Body of pancreas (tissue), 4 donors: ENCODE measurements at regions not wholly inside any gene's neighbourhood (a gene's known extent, or its start where the extent isn't known, plus 50 kb on each side); places are given as distances from the start of the nearest gene placed in this dataset.
A peak's percentile ranks its signal among the peaks of the same experiment; 100 is the strongest.

Experiments used
- ATAC-seq: fragments of 150-250 bp; one replicate; pipeline ENCODE4 v1.9.1; 2016
- DNase-seq, 4 donors: peaks; one replicate each; pipeline ENCODE4 v3.0.0-alpha.2; 2019
- H3K27ac ChIP-seq, 4 donors: fragments of 200-600 bp; sonication (generic); 1 replicate in 3 of 4; 2 replicates in 1 of 4; pipeline versions ENCODE4 v1.5.1 to v1.6.1; 2016 to 2019; ENCODE audit warnings: mild to moderate bottlenecking in 1 of 4, mixed read lengths in 1 of 4, moderate library complexity in 1 of 4
- H3K27me3 ChIP-seq, 2 donors: fragments of 200-600 bp; sonication (generic); one replicate each; pipeline ENCODE4 v1.6.0; 2016; ENCODE audit warnings: mild to moderate bottlenecking in 1 of 2
- H3K36me3 ChIP-seq, 2 donors: fragments of 200-600 bp; sonication (generic); replicated peaks in 1 of 2; 2 replicates each; pipeline ENCODE4 v1.5.1; 2016; ENCODE audit warnings: low read depth in 2 of 2; ENCODE audit not compliant: insufficient read depth in 1 of 2
- H3K4me1 ChIP-seq: fragments of 200-600 bp; sonication (generic); one replicate; pipeline ENCODE4 v1.6.0; 2016
- H3K4me3 ChIP-seq, 2 donors: fragments of 200-600 bp; sonication (generic); 1 replicate in 1 of 2; 2 replicates in 1 of 2; pipeline ENCODE4 v1.5.1; 2016 to 2019
- H3K9me3 ChIP-seq, 3 donors: fragments of 200-600 bp; sonication (generic); 1 replicate in 2 of 3; 2 replicates in 1 of 3; pipeline ENCODE4 v1.5.1; 2016
- CTCF ChIP-seq, 7 experiments: fragments of 450-650 bp in 4 of 7; fragments of 200-600 bp in 3 of 7; sonication (generic) in 3 of 7; IDR thresholded peaks; one replicate each; pipeline ENCODE4 v1.5.1; 2016 to 2019; ENCODE audit warnings: antibody characterized with exemption in 7 of 7
- POLR2A ChIP-seq, 3 donors: fragments of 450-650 bp; IDR thresholded peaks; one replicate each; pipeline ENCODE4 v1.6.1; 2016; ENCODE audit warnings: antibody characterized with exemption in 3 of 3, mild to moderate bottlenecking in 2 of 3
- WGBS, 2 donors: methylation state at CpG; one replicate each; pipeline ENCODE4 v1.1.5; 2017; 5-methylcytosine and 5-hydroxymethylcytosine counted together
- intact Hi-C: fragments of 100-400 bp; cut with DNase I; formaldehyde crosslinking; loops from one replicate; pipeline ENCODE4 v1.15.1; 2023

GRCh38 chr2:191483117-191483516 is 194.8 kb upstream of the NABP1 start:
- WGBS, 2 donors: 61 to 62% methylated on average over 3 of the region's 3 CpGs
- H3K4me1 ChIP-seq: peaks cover 25% of the 10 kb centered on the region
- ATAC-seq: no peak

GRCh38 chr2:191486584-191487320 is 191.2 kb upstream of the NABP1 start:
- peak; percentile 52 for ATAC-seq
- Histone ChIP-seq H3K27ac (no peak overlapping the region), H3K4me3 (no peak overlapping the region), H3K4me1 (peaks cover 23% of the 10 kb centered on the region), H3K36me3 (no peaks in the 10 kb centered on the region), H3K9me3 (no peaks in the 10 kb centered on the region), H3K27me3 (no peaks in the 10 kb centered on the region)
- 74 to 78% methylated on average over 3 of the region's 3 CpGs for WGBS, 2 donors
- intact Hi-C loops: no loop called here
- peak in 2 of 4 donors; percentile 45 to 51 for DNase-seq
- TF ChIP-seq POLR2A (IDR thresholded peaks at IDR 0.05) (no peak), CTCF (IDR thresholded peaks at IDR 0.05) (no peak)

More at GRCh38 chr2:191483117-191483516, 194.8 kb upstream of the NABP1 start:
- no peak overlapping the region for H3K27ac ChIP-seq
- no peak for TF ChIP-seq POLR2A (IDR thresholded peaks at IDR 0.05)
- TF ChIP-seq CTCF (IDR thresholded peaks at IDR 0.05): no peak
- no peak overlapping the region for H3K4me3 ChIP-seq
- intact Hi-C loops: no loop called here
- DNase-seq: no peak
- H3K36me3 ChIP-seq: no peaks in the 10 kb centered on the region
- H3K27me3 ChIP-seq: no peaks in the 10 kb centered on the region
- H3K9me3 ChIP-seq: no peaks in the 10 kb centered on the region

- intact Hi-C loops: no loop called here
- ATAC-seq: peak; percentile 79
- Histone ChIP-seq H3K36me3 (no peaks in the 10 kb centered on the region), H3K4me3 (no peak overlapping the region), H3K27ac (peak overlapping the region in 1 of 4 donors; percentile 7), H3K9me3 (no peaks in the 10 kb centered on the region), H3K27me3 (no peaks in the 10 kb centered on the region), H3K4me1 (peaks cover 23% of the 10 kb centered on the region)
- TF ChIP-seq CTCF (IDR thresholded peaks at IDR 0.05) (no peak), POLR2A (IDR thresholded peaks at IDR 0.05) (no peak)
- 45 to 62% methylated on average over 7 of the region's 7 CpGs for WGBS, 2 donors
- peak in 2 of 4 donors; percentile 29 to 40 for DNase-seq
These were observed 189.8 kb upstream of the NABP1 start for GRCh38 chr2:191488135-191488534.

GRCh38 chr2:191489177-191489576 is 188.8 kb upstream of the NABP1 start:
- ATAC-seq: peak; percentile 36

More at GRCh38 chr2:191489177-191489576, 188.8 kb upstream of the NABP1 start:
- Histone ChIP-seq H3K4me3 (no peak overlapping the region), H3K27ac (no peak overlapping the region), H3K4me1 (peaks cover 23% of the 10 kb centered on the region), H3K9me3 (no peaks in the 10 kb centered on the region), H3K27me3 (no peaks in the 10 kb centered on the region), H3K36me3 (no peaks in the 10 kb centered on the region)
- no peak for DNase-seq
- WGBS, 2 donors: 36 to 38% methylated on average over 2 of the region's 2 CpGs
- TF ChIP-seq POLR2A (IDR thresholded peaks at IDR 0.05) (no peak), CTCF (IDR thresholded peaks at IDR 0.05) (no peak)
- intact Hi-C loops: no loop called here
